Central memory CD4-positive, alpha-beta T cell (primary cell): ENCODE measurements at regions not wholly inside any gene's neighbourhood (a gene's known extent, or its start where the extent isn't known, plus 50 kb on each side); places are given as distances from the start of the nearest gene placed in this dataset.

Experiments
- DNase-seq: peaks from one replicate; pipeline ENCODE4 v3.0.0; 2022

GRCh38 chr12:93256256-93256969 is 121.3 kb upstream of the NUDT4 start:
- DNase-seq: no peak

- DNase-seq: no peak
Observed at GRCh38 chr12:93261505-93262094, 116.1 kb upstream of the NUDT4 start.

DNA sequence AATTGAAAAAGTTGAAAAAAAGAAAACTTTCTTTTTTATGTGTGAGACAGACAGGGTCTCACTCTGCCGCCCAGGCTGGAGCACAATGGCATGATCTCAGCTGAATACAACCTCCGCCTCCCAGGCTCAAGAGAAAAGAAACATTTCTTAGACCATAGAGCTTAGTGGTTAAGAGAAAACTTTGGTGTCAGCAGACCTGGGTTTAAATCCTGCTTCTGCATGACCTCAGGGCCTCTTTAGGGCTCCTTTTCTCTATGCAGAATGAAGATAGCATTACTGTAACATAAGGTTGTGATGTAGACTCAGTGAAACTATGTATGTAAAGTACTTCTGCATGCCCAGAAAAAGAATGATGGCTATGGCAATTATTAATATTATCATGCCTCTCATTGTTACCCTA is 104.7 kb upstream of the NUDT4 start:
- DNase-seq: no peak

GRCh38 chr12:93273834-93274564 is 103.7 kb upstream of the NUDT4 start:
- DNase-seq: no peak

GRCh38 chr12:93274937-93275336 is 102.8 kb upstream of the NUDT4 start:
- DNase-seq: no peak

- DNase-seq: no peak
Observed at GRCh38 chr12:93275589-93275988, 102.1 kb upstream of the NUDT4 start.

- DNase-seq: no peak
Observed at GRCh38 chr12:93279565-93280412, 97.9 kb upstream of the NUDT4 start.

GRCh38 chr12:93287149-93287548 is 90.6 kb upstream of the NUDT4 start:
- no peak for DNase-seq

DNA sequence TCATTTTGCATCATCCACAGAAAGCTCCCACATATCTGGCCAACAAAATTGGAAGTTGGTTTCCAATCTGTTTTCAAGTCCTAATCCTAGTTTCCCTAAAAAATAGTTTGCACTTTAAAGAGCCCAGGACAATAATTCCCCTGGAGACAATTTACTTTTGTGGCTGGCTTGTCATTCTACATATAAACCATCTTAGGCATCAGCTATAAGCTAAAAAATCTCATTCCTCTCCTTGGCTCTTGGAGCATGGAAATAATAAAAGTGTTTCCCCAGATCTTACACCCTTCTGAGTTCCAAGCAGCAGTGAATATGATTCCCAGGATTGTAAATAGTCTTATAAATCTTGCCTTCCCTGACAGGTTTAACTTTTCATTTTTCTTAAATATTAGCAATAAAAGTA is 89.1 kb upstream of the NUDT4 start:
- no peak for DNase-seq

- no peak for DNase-seq
Observed at GRCh38 chr12:93290391-93290790, 87.3 kb upstream of the NUDT4 start.

GRCh38 chr12:93292213-93292612 is 85.5 kb upstream of the NUDT4 start:
- DNase-seq: no peak

DNA sequence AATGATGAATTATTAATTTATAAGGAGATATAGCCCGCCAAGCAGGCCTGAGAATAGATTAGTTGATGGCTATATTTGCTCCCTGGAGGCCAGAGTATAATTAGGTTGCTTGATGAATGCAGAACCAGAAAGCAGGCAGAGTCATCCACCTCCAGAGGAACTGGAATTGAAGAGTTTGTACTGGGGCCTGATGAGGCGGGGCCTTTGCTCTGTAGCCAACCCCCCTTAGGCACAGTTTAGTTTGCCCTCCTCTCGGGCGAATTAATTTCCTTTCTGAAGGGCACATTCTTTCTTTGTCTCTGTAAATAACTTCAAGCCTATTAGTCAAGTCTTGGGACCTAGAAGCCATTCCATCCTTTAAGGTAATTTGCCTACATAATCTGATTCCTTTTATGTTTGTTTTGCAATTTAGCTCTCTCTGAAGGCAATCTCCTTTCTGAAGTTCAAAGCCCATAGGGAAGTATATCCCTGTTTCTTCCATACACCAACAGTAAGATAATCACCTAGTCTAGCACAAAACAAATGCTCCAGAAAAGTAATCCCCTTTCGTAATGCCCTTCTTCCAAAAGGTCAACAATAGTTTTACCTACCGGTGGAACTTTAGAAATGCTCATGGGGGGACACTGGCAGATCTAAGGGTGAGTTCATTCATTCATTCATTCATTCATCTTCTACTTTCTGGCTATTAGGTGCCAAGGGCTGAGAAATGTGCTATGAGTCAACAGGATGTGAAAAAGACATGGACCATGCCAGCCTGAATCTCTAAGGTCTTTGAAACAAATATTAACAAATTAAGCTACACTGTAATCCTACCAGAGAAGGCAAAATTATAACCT is 84.8 kb upstream of the NUDT4 start:
- DNase-seq: no peak

DNA sequence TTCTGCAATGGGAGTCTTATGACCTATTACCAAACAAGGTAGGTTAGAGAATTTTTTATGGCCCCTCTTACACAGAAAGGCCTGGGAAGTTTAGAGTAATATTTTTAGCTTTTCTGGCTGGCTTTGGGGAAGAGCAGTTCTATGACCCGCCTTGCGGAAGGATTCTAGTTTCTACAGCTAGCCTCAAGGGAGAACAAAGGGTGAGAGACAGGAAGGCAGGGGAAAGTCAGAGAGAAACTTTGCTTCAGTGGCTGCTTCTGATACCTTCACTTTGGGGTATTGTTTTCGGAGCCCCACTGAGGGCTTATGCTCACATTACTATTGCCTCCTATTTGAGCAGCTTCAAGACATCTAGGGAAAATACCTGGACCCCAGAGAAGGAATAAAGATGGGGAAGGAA is 80.7 kb upstream of the NUDT4 start:
- DNase-seq: no peak

DNA sequence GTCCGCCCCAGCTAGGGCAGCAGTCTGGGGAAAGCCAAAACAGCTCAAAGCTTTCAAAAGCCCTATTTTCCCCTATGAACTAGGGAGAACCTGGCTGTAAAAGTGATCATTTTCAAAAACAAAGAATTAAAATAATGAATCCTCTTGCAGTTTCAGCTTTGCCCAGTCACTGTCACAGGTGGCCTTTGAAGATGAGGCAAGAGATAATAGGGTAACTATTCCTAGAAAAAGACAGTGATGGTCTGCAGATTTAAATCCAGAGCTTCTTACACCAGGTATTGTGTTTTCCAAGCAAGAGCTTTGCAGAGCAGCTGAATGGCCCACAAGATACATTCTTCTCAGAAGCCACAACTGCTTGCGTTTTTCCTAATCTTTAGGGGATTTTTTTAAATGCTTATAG is 80.2 kb upstream of the NUDT4 start:
- DNase-seq: no peak

- no peak for DNase-seq
Observed at GRCh38 chr12:93299262-93299846, 78.4 kb upstream of the NUDT4 start.

DNA sequence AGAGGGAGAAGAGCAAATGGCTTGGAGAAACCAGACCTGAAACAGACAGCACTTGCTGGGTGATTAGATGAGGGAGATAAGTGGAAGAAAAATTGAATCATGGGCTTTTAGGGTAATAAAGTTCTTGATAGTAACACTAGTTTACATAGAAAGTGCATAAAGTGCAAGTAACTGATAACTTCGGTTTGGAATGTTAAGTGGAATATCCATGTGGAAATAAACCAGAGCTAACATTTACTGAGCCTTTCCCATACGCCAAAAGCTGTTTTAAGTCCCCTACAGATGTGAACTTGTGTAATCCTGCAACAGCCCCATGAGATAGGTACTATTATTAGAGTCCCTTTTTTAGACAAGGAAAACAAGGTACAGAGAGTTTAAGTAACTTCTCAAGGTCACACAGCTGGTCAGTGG is 77.1 kb upstream of the NUDT4 start:
- DNase-seq: no peak

DNA sequence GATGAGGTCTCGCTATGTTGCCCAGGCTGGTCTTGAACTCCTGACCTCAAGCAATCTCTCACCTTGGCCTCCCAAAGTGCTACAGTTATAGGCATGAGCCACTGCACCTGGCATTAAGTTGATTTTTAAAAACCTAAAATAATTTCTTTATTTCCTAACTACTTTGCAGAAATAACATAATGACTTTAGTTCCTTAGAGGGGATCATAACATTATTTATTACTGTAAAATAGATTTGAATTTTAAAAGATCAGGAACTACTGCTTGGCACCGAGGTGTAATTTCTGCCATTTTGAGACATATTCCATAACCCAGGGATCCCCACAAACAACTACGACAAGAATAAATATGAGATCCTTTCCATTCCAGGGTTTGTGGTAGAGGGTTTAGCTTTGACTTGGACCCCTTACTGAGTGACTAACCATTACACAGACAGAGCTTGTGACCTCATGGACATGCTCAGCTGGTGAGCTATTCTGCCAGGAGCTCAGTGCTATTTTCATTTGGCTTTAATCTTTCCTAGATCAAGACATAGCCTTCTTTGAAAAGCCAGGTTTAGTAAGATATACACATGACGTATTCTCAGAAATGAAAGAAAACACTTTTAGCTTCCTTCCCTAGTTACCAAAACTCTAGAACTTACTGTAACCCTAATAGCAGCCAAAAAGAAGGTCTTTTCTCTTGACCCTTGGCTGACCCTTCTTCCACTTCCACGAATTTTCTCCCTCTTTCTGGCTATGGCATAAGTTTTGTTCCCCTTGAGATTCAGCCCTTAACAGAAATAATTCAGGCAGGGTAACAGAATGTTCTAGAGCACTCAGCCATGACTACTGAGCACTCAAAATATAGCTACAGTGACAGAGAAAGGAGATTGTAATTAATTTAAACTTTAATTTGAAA is 75.1 kb upstream of the NUDT4 start:
- no peak for DNase-seq

- no peak for DNase-seq
Observed at GRCh38 chr12:93306636-93307035, 71.1 kb upstream of the NUDT4 start.

DNA sequence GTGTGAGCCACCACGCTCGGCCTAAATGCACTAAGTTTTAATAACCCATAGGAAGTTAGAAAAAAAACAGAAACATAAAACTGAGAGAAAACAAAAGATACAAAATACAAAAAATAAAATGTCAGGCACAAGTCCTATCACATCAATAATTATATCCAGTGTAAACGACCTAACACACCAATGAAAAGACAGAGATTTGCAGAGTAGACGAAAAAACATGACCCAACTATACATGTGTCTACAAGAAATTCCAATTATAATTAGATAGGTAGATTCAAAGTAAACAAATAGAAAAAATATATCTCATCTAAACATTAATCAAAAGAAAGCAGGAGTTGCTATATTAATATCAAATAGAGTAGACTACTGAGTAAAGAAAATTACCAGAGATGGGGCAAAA is 69.4 kb upstream of the NUDT4 start:
- no peak for DNase-seq

DNA sequence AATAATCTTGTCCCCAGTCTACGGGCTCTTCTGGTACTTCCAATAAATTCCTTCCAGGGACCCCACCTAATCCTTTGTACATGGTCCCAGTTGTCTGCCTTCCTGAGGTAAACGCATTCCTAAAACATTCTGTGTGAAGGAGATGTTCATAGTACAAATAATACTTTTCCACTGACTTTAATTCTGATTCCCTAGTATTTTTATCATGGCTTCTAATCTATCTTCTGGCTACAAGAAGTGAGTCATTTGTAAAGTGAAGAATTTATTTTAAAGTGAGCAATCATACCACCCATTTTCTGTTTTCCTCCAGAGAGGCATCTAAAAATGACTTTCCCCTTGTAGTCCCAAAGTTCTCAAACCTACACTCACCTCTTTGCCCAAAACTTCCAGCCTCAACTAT is 65.9 kb upstream of the NUDT4 start:
- DNase-seq: no peak

DNA sequence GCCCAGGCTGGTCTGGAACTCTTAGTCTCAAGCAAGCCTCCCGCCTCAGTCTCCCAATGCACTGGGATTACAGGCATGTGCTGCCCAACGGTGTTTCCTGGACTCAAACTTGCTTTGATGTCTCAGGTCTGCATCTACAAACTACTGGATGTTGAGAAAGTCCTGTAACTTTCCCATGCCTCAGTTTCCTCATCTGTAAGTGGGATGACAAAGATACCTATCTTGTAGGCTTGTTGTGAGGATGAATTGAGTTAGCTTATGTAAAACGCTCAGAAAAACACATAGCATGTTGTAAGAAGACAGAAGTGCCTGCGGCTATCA is 63.6 kb upstream of the NUDT4 start:
- no peak for DNase-seq
